ENCODE measurements at regions not wholly inside any gene's neighbourhood (a gene's known extent, or its start where the extent isn't known, plus 50 kb on each side); places are given as distances from the start of the nearest gene placed in this dataset.
"Not testable (repeated sequence)": the region's sequence is repeated elsewhere in the genome, so short reads cannot be mapped to it uniquely, and the experiment has no call there.

DNA sequence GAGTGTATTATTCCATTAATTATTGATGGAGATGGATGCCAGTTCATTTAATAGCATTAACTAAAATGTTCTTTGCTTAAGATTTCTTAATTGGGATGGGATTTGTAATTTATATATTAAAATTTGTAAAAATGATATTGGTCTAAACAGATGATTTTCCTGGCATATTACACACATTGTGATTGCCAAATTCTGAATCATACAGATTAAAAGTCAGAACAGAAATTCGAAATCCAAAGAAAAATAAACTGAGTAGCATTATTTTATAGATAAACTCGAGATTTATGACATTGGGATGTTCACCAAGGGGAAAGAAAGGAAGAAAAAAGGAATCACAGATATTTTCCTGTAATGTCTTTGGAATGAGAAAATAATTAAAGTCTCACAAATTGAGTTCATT is 481.1 kb downstream of the CCER1 start:
- Histone ChIP-seq H3K27ac (ENCODE audit: low read depth, low read length) (no peak overlapping the region), H3K4me1 (ENCODE audit: control insufficient read depth, insufficient read depth, low read length) (no peaks in the 10 kb centered on the region), H3K36me3 (ENCODE audit: control insufficient read depth, insufficient read depth, low read length) (no peaks in the 10 kb centered on the region), H3K4me3 (ENCODE audit: low read length) (no peak overlapping the region), H3K9ac (ENCODE audit: low read length) (no peak overlapping the region), H3K27me3 (ENCODE audit: control insufficient read depth, insufficient read depth, low read length) (no peaks in the 10 kb centered on the region)

DNA sequence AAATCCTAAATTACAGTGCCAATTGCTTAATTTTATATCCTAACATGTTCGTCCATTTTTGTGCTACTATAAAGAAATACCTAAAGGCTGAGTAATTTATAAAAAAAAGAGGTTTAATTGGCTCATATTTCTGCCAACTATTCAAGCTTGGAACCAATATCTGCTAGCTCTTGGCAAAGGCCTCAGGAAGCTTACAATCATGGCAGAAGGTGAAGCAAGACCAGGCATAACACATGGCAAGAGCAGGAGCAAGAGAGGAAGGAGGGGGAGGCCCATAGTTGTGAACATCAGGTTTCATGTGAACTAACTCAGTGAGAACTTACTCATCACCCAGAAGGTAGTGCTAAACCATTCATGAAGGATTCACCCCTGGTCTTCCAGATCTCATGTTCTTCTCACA is 494.3 kb downstream of the CCER1 start:
- no peak overlapping the region for H3K27ac ChIP-seq (ENCODE audit: low read depth, low read length)

DNA sequence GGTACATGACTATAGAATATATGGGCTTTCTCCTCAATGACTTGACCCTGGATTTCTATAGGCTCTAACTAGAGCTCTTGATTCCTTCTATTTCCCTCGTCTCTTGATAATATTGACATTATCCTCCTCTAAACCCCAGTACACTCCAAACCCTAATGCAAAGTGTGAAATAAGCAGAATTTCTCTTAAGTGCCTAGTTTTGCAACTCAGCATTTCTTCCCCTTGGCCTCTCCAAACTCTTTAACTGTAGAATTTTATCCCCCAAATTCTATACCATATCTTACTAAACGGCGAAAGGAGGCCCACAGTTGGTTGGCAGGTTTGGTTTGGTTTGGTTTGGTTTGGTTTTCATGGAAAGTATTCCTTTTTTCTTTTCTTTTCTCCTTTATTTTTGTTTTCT is 498.7 kb downstream of the CCER1 start:
- H3K27me3 ChIP-seq (ENCODE audit: control insufficient read depth, insufficient read depth, low read length): no peaks in the 10 kb centered on the region
- no peaks in the 10 kb centered on the region for H3K4me1 ChIP-seq (ENCODE audit: control insufficient read depth, insufficient read depth, low read length)
- H3K9ac ChIP-seq (ENCODE audit: low read length): no peak overlapping the region
- H3K36me3 ChIP-seq (ENCODE audit: control insufficient read depth, insufficient read depth, low read length): no peaks in the 10 kb centered on the region
- H3K27ac ChIP-seq (ENCODE audit: low read depth, low read length): no peak overlapping the region
- H3K4me3 ChIP-seq (ENCODE audit: low read length): no peak overlapping the region

More for the DNA sequence above, 494.3 kb downstream of the CCER1 start:
- H3K9ac ChIP-seq (ENCODE audit: low read length): no peak overlapping the region
- H3K27me3 ChIP-seq (ENCODE audit: control insufficient read depth, insufficient read depth, low read length): no peaks in the 10 kb centered on the region
- H3K4me1 ChIP-seq (ENCODE audit: control insufficient read depth, insufficient read depth, low read length): no peaks in the 10 kb centered on the region
- no peak overlapping the region for H3K4me3 ChIP-seq (ENCODE audit: low read length)
- no peaks in the 10 kb centered on the region for H3K36me3 ChIP-seq (ENCODE audit: control insufficient read depth, insufficient read depth, low read length)

DNA sequence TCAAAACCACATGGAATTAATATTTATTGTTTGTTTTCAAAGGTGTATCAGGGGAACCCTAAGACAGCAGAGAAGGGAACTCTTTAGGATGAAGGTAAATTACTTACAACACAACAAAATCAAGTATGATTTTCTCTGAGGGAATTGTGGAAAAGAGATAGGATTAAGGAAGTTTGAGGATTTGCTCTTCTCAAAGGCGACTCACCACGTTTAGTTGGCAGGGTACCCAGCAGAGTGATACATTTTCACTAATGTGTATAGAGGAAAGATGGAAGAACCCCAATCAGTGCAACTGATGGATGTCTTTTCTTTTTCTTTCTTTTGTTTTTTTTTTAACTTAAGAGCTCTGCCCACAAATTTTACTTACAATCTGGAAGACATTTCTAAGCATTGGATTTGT is 499.2 kb downstream of the CCER1 start:
- no peak overlapping the region for H3K9ac ChIP-seq (ENCODE audit: low read length)
- H3K4me3 ChIP-seq (ENCODE audit: low read length): no peak overlapping the region
- no peaks in the 10 kb centered on the region for H3K27me3 ChIP-seq (ENCODE audit: control insufficient read depth, insufficient read depth, low read length)
- H3K4me1 ChIP-seq (ENCODE audit: control insufficient read depth, insufficient read depth, low read length): no peaks in the 10 kb centered on the region
- no peaks in the 10 kb centered on the region for H3K36me3 ChIP-seq (ENCODE audit: control insufficient read depth, insufficient read depth, low read length)
- H3K27ac ChIP-seq (ENCODE audit: low read depth, low read length): no peak overlapping the region

DNA sequence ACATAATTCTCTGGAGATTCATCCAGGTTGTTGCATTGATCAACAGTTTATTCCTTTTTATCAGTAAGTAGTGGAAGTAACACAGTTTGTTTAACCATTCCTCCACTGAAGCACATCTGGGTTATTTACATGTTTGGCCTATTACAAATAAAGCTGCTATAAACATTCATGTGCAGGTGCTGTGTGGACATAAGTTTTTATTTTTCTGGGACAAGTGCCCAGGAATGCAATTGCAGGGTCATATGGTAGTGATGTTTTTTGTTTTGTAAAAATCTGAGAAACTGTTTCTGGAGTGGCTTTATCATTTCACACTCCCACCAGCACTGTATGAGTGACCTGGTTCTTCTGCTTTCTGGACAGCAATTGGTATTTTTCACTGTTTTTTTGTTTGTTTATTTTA is 505.4 kb downstream of the CCER1 start:
- no peaks in the 10 kb centered on the region for H3K36me3 ChIP-seq (ENCODE audit: control insufficient read depth, insufficient read depth, low read length)
- H3K4me3 ChIP-seq (ENCODE audit: low read length): no peak overlapping the region
- H3K27me3 ChIP-seq (ENCODE audit: control insufficient read depth, insufficient read depth, low read length): no peaks in the 10 kb centered on the region
- H3K27ac ChIP-seq (ENCODE audit: low read depth, low read length): no peak overlapping the region
- H3K4me1 ChIP-seq (ENCODE audit: control insufficient read depth, insufficient read depth, low read length): no peaks in the 10 kb centered on the region
- no peak overlapping the region for H3K9ac ChIP-seq (ENCODE audit: low read length)

DNA sequence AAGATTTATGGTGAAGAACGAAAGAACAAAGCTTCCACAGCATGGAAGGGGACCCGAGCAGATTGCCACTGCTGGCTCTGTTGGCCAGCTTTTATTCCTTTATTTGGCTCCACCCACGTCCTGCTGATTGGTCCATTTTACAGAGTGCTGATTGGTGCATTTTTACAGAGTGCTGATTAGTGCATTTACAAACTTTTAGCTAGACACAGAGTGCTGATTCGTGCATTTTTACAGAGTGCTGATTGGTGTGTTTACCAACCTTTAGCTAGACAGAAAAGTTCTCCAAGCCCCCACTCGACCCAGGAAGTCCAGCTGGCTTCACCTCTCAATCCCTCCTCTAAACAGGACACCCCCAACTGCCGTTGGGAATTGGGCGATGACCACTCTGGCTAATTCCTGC is 511.5 kb downstream of the CCER1 start:
- H3K27me3 ChIP-seq (ENCODE audit: control insufficient read depth, insufficient read depth, low read length); H3K27ac ChIP-seq (ENCODE audit: low read depth, low read length); H3K36me3 ChIP-seq (ENCODE audit: control insufficient read depth, insufficient read depth, low read length); H3K4me1 ChIP-seq (ENCODE audit: control insufficient read depth, insufficient read depth, low read length); H3K4me3 ChIP-seq (ENCODE audit: low read length); H3K9ac ChIP-seq (ENCODE audit: low read length): not testable (repeated sequence)

DNA sequence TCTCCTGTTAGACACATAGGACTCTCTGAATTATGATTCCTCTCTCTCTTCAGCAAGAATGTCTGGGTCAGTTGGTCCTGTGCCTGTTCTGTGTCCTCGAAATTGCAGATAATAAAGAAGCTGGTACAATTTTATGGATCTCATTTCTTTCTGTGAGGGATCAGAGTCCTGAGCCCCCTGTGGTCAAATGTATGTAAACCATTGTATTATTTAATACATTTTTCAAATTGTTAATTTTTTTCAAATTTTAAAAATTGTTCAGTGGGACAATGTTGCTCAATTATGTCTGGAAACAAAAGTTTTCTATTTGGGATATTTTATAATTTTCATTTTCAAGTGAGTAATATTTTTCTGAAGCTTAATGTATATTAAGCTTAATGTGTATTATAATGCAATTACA is 513.5 kb downstream of the CCER1 start:
- Histone ChIP-seq H3K27me3 (ENCODE audit: control insufficient read depth, insufficient read depth, low read length) (no peaks in the 10 kb centered on the region), H3K4me3 (ENCODE audit: low read length) (no peak overlapping the region), H3K36me3 (ENCODE audit: control insufficient read depth, insufficient read depth, low read length) (no peaks in the 10 kb centered on the region), H3K9ac (ENCODE audit: low read length) (no peak overlapping the region), H3K27ac (ENCODE audit: low read depth, low read length) (no peak overlapping the region), H3K4me1 (ENCODE audit: control insufficient read depth, insufficient read depth, low read length) (no peaks in the 10 kb centered on the region)

DNA sequence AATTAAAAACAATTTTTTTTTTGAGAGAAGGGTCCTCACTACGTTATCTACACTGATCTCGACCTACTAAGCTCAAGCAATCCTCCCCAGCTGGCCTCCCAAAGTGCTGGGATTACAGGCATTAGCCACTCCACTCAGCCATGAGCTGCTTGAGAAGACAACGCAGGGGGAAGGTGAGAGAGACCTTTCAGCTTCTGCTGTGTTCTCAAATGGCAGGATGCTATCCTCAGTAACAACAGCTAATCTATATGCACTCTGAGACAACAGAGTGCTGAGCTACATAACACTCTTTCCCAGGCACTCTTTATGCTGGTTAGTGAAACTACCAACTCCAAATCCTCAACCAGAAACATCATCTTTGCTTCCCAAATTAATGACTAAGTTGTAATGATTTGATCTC is 526.1 kb downstream of the CCER1 start:
- Histone ChIP-seq H3K4me1 (ENCODE audit: control insufficient read depth, insufficient read depth, low read length) (peaks cover 2% of the 10 kb centered on the region), H3K36me3 (ENCODE audit: control insufficient read depth, insufficient read depth, low read length) (no peaks in the 10 kb centered on the region), H3K27ac (ENCODE audit: low read depth, low read length) (no peak overlapping the region), H3K27me3 (ENCODE audit: control insufficient read depth, insufficient read depth, low read length) (no peaks in the 10 kb centered on the region), H3K9ac (ENCODE audit: low read length) (no peak overlapping the region), H3K4me3 (ENCODE audit: low read length) (no peak overlapping the region)

DNA sequence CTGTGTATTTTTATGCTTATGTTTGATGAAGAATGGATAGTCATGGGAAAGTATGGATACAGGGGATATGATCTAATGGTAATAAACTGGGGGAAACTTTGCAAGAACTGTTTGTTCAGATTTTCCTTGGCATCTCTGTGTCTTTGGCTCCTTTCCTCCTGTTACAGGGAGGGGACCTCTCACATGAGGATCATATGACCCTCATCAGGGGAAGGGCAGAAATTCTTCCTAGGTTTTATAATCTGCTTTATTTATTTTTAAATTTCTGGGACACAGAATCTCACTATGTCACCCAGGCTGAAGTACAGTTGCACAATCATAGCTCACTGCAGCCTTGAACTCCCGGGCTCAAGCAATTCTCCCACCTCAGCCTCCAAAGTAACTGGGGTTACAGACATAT is 526.5 kb downstream of the CCER1 start:
- Histone ChIP-seq H3K27me3 (ENCODE audit: control insufficient read depth, insufficient read depth, low read length) (no peaks in the 10 kb centered on the region), H3K4me1 (ENCODE audit: control insufficient read depth, insufficient read depth, low read length) (peaks cover 2% of the 10 kb centered on the region), H3K27ac (ENCODE audit: low read depth, low read length) (no peak overlapping the region), H3K36me3 (ENCODE audit: control insufficient read depth, insufficient read depth, low read length) (no peaks in the 10 kb centered on the region), H3K9ac (ENCODE audit: low read length) (no peak overlapping the region), H3K4me3 (ENCODE audit: low read length) (no peak overlapping the region)

DNA sequence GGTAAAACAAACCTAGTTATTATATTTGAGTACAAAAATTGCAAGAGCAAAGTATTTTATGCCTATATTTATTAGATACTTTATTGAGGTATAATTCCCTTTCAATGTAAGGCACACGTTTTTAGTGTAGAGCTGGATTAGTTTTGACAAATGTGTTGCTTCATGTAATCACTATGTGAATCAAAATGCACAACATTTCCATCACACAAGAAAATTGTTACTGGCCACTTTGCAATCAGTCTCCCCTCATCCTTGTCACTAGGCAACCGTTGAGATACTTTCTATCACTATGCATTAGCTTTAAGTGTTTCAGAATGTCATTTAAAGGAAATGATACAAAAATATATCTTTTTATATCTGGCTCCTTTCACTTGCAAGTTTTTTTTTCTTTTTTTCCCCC is 531.0 kb downstream of the CCER1 start:
- Histone ChIP-seq H3K27me3 (ENCODE audit: control insufficient read depth, insufficient read depth, low read length) (no peaks in the 10 kb centered on the region), H3K9ac (ENCODE audit: low read length) (no peak overlapping the region), H3K4me1 (ENCODE audit: control insufficient read depth, insufficient read depth, low read length) (peaks cover 2% of the 10 kb centered on the region), H3K27ac (ENCODE audit: low read depth, low read length) (no peak overlapping the region), H3K4me3 (ENCODE audit: low read length) (no peak overlapping the region), H3K36me3 (ENCODE audit: control insufficient read depth, insufficient read depth, low read length) (no peaks in the 10 kb centered on the region)

DNA sequence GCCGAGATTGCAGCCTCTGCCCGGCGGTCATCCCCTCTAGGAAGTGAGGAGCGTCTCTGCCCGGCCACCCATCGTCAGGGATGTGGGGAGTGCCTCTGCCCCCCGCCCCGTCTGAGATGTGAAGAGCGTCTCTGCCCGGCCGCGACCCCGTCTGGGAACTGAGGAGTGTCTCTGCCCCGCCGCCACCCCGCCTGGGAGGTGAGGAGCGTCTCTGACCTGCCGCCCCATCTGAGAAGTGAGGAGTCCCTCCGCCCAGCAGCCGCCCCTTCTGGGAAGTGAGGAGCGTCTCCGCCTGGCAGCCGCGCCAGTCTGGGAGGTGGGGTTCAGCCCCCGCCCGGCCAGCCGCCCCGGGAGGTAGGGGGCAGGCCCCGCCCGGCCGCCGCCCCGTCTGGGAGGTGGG is 544.0 kb downstream of the CCER1 start:
- H3K4me1 ChIP-seq (ENCODE audit: control insufficient read depth, insufficient read depth, low read length): no peaks in the 10 kb centered on the region
- no peak overlapping the region for H3K27ac ChIP-seq (ENCODE audit: low read depth, low read length)
- H3K4me3 ChIP-seq (ENCODE audit: low read length): no peak overlapping the region
- H3K27me3 ChIP-seq (ENCODE audit: control insufficient read depth, insufficient read depth, low read length): no peaks in the 10 kb centered on the region
- no peaks in the 10 kb centered on the region for H3K36me3 ChIP-seq (ENCODE audit: control insufficient read depth, insufficient read depth, low read length)
- H3K9ac ChIP-seq (ENCODE audit: low read length): no peak overlapping the region

DNA sequence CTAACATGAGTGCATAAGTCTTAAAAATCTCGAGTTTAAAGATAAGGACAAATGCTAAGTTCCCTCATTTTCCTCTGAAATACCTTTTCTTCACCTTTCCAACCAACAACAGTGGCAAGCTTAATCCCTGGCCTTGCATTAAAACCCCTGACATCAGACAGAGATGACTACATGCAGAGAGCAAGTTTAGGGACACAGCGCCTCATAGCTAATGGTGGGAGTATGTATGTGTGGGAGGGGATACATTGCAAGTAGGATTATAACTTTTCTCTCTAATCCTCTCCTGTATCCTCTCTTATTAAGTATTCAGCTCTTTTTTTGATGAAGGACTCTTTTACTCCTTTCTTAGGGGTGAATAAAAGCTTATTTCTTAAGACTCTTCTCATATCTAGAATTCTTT is 547.1 kb downstream of the CCER1 start:
- H3K9ac ChIP-seq (ENCODE audit: low read length): no peak overlapping the region
- no peaks in the 10 kb centered on the region for H3K36me3 ChIP-seq (ENCODE audit: control insufficient read depth, insufficient read depth, low read length)
- no peaks in the 10 kb centered on the region for H3K27me3 ChIP-seq (ENCODE audit: control insufficient read depth, insufficient read depth, low read length)
- H3K27ac ChIP-seq (ENCODE audit: low read depth, low read length): no peak overlapping the region
- H3K4me3 ChIP-seq (ENCODE audit: low read length): no peak overlapping the region
- H3K4me1 ChIP-seq (ENCODE audit: control insufficient read depth, insufficient read depth, low read length): no peaks in the 10 kb centered on the region

DNA sequence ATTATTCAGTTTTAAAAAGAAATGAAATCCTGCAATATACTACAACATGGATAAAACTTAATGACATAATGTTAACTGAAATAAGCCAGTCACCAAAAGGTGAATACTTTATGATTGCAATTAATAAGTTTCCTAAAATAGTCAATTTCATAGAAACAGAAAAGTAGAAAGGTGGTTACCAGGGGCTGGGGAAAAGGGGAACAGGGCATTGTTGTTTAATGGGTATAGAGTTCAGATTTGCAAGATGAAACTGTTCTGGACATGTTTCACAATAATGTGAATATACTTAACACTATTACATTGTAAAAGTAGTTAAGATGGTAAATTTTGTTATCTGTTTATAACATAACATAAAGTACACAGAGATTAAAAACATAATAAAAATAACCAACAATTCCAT is 550.9 kb downstream of the CCER1 start:
- no peak overlapping the region for H3K27ac ChIP-seq (ENCODE audit: low read depth, low read length)
- no peak overlapping the region for H3K9ac ChIP-seq (ENCODE audit: low read length)
- H3K4me3 ChIP-seq (ENCODE audit: low read length): no peak overlapping the region
- no peaks in the 10 kb centered on the region for H3K36me3 ChIP-seq (ENCODE audit: control insufficient read depth, insufficient read depth, low read length)
- H3K27me3 ChIP-seq (ENCODE audit: control insufficient read depth, insufficient read depth, low read length): no peaks in the 10 kb centered on the region
- no peaks in the 10 kb centered on the region for H3K4me1 ChIP-seq (ENCODE audit: control insufficient read depth, insufficient read depth, low read length)

DNA sequence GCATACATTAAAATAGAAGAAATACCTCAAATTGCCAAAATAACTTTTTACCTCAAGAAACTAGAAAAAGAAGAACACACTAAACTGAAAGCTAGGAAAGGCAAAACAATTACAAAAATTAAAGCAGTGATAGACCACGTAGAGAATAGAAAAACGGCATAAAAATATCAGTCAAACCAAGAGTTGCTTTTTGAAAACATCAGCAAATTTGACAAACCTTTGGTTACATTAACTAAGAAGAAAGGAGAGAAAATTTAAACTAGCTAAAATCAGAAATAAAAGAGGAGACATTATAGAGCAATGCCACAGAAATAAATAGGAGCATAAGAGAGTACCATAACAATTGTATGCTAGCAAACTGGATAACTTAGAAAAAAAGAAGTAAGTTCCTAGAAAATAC is 553.8 kb downstream of the CCER1 start:
- Histone ChIP-seq H3K27me3 (ENCODE audit: control insufficient read depth, insufficient read depth, low read length) (no peaks in the 10 kb centered on the region), H3K27ac (ENCODE audit: low read depth, low read length) (no peak overlapping the region), H3K9ac (ENCODE audit: low read length) (no peak overlapping the region), H3K36me3 (ENCODE audit: control insufficient read depth, insufficient read depth, low read length) (no peaks in the 10 kb centered on the region), H3K4me3 (ENCODE audit: low read length) (no peak overlapping the region), H3K4me1 (ENCODE audit: control insufficient read depth, insufficient read depth, low read length) (no peaks in the 10 kb centered on the region)
